ENCODE measurements at regions not wholly inside any gene's neighbourhood (a gene's known extent, or its start where the extent isn't known, plus 50 kb on each side); places are given as distances from the start of the nearest gene placed in this dataset.

GRCh38 chr12:74426091-74426490 is 111.5 kb upstream of the ATXN7L3B start:
- Mint-ChIP-seq H3K27me3 (ENCODE audit: insufficient read depth, low read depth, poor library complexity) (no peaks in the 10 kb centered on the region), H3K27ac (no peak overlapping the region), H3K4me1 (no peaks in the 10 kb centered on the region), H3K4me3 (no peak overlapping the region), H3K9me3 (peaks cover 3% of the 10 kb centered on the region; the same call in 1 of the 3 replicates), H3K36me3 (ENCODE audit: low read depth) (no peaks in the 10 kb centered on the region)
- Histone ChIP-seq H2AFZ (no peak overlapping the region), H3K4me3 (no peak overlapping the region), H3K79me2 (replicated peaks; ENCODE audit: insufficient read depth) (no peaks in the 10 kb centered on the region), H3K27me3 (ENCODE audit: insufficient read depth) (no peaks in the 10 kb centered on the region), H3K4me2 (no peak overlapping the region), H3K36me3 (ENCODE audit: insufficient read depth) (no peaks in the 10 kb centered on the region), H3F3A (replicated peaks; ENCODE audit: low read depth) (no peaks in the 10 kb centered on the region), H3K27ac (ENCODE audit: low read depth) (no peak overlapping the region), H4K20me1 (replicated peaks; ENCODE audit: insufficient read depth) (no peaks in the 10 kb centered on the region; the same call in 1 of the 2 replicates), H3K4me1 (ENCODE audit: insufficient read depth) (no peaks in the 10 kb centered on the region), H3K9me2 (ENCODE audit: insufficient read depth) (no peaks in the 10 kb centered on the region)
- ATAC-seq (no peak), DNase-seq (ENCODE audit: low spot score) (no peak)
- no peak for TF ChIP-seq POLR2AphosphoS5 (IDR thresholded peaks at IDR 0.05; ENCODE audit: low read depth)

DNA sequence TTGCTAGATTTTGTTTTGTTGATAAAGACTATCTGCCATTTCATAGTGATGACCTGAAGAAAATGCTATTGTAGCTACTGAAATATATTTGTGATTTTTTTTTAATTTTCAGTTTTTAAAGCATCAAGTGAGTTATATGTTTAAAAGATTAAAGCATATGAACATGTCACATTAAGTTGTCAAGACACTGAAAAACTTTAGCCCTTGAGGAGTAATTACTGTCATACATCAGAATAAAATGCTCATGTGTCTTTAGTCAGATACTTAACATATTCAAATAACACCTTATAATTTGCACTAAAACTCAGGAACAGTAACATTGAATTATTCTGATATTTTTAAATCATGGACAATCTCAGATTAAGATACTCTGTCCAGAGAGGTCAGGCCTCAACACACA is 108.1 kb upstream of the ATXN7L3B start:
- no peak for DNase-seq (ENCODE audit: low spot score)
- Mint-ChIP-seq H3K27me3 (ENCODE audit: insufficient read depth, low read depth, poor library complexity) (no peaks in the 10 kb centered on the region), H3K27ac (no peak overlapping the region)
- TF ChIP-seq, protein P1, sequence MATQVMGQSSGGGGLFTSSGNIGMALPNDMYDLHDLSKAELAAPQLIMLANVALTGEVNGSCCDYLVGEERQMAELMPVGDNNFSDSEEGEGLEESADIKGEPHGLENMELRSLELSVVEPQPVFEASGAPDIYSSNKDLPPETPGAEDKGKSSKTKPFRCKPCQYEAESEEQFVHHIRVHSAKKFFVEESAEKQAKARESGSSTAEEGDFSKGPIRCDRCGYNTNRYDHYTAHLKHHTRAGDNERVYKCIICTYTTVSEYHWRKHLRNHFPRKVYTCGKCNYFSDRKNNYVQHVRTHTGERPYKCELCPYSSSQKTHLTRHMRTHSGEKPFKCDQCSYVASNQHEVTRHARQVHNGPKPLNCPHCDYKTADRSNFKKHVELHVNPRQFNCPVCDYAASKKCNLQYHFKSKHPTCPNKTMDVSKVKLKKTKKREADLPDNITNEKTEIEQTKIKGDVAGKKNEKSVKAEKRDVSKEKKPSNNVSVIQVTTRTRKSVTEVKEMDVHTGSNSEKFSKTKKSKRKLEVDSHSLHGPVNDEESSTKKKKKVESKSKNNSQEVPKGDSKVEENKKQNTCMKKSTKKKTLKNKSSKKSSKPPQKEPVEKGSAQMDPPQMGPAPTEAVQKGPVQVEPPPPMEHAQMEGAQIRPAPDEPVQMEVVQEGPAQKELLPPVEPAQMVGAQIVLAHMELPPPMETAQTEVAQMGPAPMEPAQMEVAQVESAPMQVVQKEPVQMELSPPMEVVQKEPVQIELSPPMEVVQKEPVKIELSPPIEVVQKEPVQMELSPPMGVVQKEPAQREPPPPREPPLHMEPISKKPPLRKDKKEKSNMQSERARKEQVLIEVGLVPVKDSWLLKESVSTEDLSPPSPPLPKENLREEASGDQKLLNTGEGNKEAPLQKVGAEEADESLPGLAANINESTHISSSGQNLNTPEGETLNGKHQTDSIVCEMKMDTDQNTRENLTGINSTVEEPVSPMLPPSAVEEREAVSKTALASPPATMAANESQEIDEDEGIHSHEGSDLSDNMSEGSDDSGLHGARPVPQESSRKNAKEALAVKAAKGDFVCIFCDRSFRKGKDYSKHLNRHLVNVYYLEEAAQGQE (IDR thresholded peaks at IDR 0.05; ENCODE audit: unreplicated experiment) = no peak
- TF ChIP-seq EZH2phosphoT487 (IDR thresholded peaks at IDR 0.05; ENCODE audit: unreplicated experiment) = no peak
- TF ChIP-seq POLR2AphosphoS5 (IDR thresholded peaks at IDR 0.05; ENCODE audit: low read depth) = no peak
- no peak for TF ChIP-seq JUNB (IDR thresholded peaks at IDR 0.05; ENCODE audit: unreplicated experiment)
- TF ChIP-seq CREB1 (CRISPR knock-in tag; IDR thresholded peaks at IDR 0.05; ENCODE audit: low read depth) = no peak
- TF ChIP-seq CTCF (conservative IDR thresholded peaks at IDR 0.05; ENCODE audit: low read depth in 2 of 2) = no peak
- TF ChIP-seq EZH2 (IDR thresholded peaks at IDR 0.05; ENCODE audit: low read depth, unreplicated experiment) = no peak
- no peak for TF ChIP-seq ZNF331 (CRISPR knock-in tag; IDR thresholded peaks at IDR 0.05; ENCODE audit: low read depth)
- no peak for TF ChIP-seq NANOG (IDR thresholded peaks at IDR 0.05; ENCODE audit: borderline replicate concordance)
- TF ChIP-seq, protein P2, sequence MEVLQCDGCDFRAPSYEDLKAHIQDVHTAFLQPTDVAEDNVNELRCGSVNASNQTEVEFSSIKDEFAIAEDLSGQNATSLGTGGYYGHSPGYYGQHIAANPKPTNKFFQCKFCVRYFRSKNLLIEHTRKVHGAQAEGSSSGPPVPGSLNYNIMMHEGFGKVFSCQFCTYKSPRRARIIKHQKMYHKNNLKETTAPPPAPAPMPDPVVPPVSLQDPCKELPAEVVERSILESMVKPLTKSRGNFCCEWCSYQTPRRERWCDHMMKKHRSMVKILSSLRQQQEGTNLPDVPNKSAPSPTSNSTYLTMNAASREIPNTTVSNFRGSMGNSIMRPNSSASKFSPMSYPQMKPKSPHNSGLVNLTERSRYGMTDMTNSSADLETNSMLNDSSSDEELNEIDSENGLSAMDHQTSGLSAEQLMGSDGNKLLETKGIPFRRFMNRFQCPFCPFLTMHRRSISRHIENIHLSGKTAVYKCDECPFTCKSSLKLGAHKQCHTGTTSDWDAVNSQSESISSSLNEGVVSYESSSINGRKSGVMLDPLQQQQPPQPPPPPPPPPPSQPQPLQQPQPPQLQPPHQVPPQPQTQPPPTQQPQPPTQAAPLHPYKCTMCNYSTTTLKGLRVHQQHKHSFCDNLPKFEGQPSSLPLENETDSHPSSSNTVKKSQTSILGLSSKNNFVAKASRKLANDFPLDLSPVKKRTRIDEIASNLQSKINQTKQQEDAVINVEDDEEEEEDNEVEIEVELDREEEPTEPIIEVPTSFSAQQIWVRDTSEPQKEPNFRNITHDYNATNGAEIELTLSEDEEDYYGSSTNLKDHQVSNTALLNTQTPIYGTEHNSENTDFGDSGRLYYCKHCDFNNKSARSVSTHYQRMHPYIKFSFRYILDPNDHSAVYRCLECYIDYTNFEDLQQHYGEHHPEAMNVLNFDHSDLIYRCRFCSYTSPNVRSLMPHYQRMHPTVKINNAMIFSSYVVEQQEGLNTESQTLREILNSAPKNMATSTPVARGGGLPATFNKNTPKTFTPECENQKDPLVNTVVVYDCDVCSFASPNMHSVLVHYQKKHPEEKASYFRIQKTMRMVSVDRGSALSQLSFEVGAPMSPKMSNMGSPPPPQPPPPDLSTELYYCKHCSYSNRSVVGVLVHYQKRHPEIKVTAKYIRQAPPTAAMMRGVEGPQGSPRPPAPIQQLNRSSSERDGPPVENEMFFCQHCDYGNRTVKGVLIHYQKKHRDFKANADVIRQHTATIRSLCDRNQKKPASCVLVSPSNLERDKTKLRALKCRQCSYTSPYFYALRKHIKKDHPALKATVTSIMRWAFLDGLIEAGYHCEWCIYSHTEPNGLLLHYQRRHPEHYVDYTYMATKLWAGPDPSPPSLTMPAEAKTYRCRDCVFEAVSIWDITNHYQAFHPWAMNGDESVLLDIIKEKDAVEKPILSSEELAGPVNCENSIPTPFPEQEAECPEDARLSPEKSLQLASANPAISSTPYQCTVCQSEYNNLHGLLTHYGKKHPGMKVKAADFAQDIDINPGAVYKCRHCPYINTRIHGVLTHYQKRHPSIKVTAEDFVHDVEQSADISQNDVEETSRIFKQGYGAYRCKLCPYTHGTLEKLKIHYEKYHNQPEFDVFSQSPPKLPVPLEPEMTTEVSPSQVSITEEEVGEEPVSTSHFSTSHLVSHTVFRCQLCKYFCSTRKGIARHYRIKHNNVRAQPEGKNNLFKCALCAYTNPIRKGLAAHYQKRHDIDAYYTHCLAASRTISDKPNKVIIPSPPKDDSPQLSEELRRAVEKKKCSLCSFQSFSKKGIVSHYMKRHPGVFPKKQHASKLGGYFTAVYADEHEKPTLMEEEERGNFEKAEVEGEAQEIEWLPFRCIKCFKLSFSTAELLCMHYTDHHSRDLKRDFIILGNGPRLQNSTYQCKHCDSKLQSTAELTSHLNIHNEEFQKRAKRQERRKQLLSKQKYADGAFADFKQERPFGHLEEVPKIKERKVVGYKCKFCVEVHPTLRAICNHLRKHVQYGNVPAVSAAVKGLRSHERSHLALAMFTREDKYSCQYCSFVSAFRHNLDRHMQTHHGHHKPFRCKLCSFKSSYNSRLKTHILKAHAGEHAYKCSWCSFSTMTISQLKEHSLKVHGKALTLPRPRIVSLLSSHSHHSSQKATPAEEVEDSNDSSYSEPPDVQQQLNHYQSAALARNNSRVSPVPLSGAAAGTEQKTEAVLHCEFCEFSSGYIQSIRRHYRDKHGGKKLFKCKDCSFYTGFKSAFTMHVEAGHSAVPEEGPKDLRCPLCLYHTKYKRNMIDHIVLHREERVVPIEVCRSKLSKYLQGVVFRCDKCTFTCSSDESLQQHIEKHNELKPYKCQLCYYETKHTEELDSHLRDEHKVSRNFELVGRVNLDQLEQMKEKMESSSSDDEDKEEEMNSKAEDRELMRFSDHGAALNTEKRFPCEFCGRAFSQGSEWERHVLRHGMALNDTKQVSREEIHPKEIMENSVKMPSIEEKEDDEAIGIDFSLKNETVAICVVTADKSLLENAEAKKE (CRISPR knock-in tag; IDR thresholded peaks at IDR 0.05) = no peak
- no peak for TF ChIP-seq ZNF114 (CRISPR knock-in tag; IDR thresholded peaks at IDR 0.05)
- TF ChIP-seq STAT1 (IDR thresholded peaks at IDR 0.05; ENCODE audit: unreplicated experiment) = no peak

More for the DNA sequence above, 108.1 kb upstream of the ATXN7L3B start:
- Mint-ChIP-seq H3K4me1 (no peaks in the 10 kb centered on the region), H3K9me3 (peaks cover 3% of the 10 kb centered on the region; the same call in 1 of the 3 replicates), H3K36me3 (ENCODE audit: low read depth) (no peaks in the 10 kb centered on the region), H3K4me3 (no peak overlapping the region)
- Histone ChIP-seq H2AFZ (no peak overlapping the region), H3K36me3 (ENCODE audit: insufficient read depth) (no peaks in the 10 kb centered on the region), H3K79me2 (replicated peaks; ENCODE audit: insufficient read depth) (no peaks in the 10 kb centered on the region), H3K27me3 (ENCODE audit: insufficient read depth) (no peaks in the 10 kb centered on the region), H3F3A (replicated peaks; ENCODE audit: low read depth) (no peaks in the 10 kb centered on the region), H3K27ac (ENCODE audit: low read depth) (no peak overlapping the region), H4K20me1 (replicated peaks; ENCODE audit: insufficient read depth) (no peaks in the 10 kb centered on the region; the same call in 1 of the 2 replicates), H3K4me3 (no peak overlapping the region), H3K9me2 (ENCODE audit: insufficient read depth) (no peaks in the 10 kb centered on the region), H3K4me1 (ENCODE audit: insufficient read depth) (no peaks in the 10 kb centered on the region), H3K4me2 (no peak overlapping the region)
- ATAC-seq = no peak

Measured in GM23338 (cell line).